ENCODE measurements at regions not wholly inside any gene's neighbourhood (a gene's known extent, or its start where the extent isn't known, plus 50 kb on each side); places are given as distances from the start of the nearest gene placed in this dataset.

DNA sequence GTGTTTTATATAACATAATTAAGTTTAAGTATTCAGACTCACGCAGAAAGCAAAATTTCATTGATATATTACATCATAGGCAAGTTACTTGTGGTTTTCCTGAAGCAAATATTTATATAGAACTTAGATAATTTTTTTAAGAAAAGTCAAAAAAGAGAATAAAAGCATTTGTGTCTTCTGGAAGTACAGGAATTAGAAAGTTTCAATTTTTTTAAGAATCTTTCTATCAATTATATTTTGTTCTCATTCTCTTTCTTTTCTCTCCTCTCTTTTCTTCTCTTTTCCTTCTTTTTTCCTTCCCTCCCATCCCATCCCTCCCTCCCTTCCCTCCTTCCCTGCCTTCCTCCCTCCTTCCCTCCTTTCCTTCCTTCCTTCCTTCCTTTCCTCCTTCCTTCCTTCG, 120.7 kb upstream of the CDH8 start:
- TF ChIP-seq, protein P1, sequence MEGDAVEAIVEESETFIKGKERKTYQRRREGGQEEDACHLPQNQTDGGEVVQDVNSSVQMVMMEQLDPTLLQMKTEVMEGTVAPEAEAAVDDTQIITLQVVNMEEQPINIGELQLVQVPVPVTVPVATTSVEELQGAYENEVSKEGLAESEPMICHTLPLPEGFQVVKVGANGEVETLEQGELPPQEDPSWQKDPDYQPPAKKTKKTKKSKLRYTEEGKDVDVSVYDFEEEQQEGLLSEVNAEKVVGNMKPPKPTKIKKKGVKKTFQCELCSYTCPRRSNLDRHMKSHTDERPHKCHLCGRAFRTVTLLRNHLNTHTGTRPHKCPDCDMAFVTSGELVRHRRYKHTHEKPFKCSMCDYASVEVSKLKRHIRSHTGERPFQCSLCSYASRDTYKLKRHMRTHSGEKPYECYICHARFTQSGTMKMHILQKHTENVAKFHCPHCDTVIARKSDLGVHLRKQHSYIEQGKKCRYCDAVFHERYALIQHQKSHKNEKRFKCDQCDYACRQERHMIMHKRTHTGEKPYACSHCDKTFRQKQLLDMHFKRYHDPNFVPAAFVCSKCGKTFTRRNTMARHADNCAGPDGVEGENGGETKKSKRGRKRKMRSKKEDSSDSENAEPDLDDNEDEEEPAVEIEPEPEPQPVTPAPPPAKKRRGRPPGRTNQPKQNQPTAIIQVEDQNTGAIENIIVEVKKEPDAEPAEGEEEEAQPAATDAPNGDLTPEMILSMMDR (IDR thresholded peaks at IDR 0.05) = no peak

DNA sequence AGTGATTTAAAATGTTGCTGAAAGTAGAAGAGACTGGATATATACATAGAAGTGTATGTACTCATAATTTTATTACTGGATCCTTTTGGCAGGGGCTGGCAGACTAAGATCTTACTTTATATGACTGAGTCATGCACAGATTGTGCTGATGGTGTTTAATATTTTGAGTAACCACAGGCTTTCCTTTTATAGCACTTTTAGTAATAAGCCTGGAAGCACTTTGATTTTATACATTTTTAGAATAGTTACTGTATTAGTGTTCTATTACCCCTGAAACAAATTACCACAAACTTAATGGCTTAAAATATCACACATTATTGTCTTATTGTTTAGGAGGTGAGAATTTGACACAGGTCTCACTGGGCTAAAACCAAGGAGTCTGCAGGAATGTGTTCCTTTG, 113.4 kb upstream of the CDH8 start:
- TF ChIP-seq, protein P1 (IDR thresholded peaks at IDR 0.05) = no peak

DNA sequence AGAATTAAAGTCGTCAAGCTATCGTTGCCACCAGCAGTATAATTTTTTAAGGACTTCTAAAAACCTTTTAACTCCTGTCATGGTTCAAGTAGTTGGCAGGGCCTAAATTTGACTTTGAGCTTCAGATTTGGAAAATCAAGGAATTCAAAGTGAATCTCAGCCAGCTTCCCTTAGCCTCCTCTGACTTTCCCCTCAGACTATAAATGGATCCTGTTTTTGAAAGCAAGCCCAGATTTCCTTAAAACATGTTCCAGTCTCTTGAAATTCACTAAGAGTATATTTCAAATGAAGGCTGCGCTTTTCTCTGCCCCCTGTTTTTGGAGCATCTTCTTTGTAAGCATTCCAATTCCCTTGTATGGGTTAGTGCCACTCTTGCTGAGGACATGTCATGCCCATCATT, 101.8 kb upstream of the CDH8 start:
- TF ChIP-seq, protein P1 (IDR thresholded peaks at IDR 0.05) = no peak

DNA sequence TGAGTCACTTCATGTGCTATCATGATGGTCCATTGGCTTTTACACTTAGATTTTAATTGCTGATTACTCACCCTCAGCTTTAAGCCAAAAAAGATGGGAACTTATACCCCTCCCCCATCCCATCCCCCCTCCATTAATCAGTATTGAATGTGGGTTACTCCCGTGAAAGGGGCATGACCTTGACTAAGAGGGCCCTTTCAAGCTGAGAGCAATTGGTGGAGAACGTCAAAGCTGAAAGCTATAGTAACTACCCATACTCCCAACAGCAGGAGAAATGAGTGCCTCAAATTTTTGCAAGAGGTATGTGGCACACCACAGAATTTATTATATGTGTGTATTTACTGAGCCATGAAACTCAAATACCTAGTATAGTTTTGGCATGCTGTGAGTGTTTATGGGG, 99.7 kb upstream of the CDH8 start:
- TF ChIP-seq, protein P1 (IDR thresholded peaks at IDR 0.05) = no peak

DNA sequence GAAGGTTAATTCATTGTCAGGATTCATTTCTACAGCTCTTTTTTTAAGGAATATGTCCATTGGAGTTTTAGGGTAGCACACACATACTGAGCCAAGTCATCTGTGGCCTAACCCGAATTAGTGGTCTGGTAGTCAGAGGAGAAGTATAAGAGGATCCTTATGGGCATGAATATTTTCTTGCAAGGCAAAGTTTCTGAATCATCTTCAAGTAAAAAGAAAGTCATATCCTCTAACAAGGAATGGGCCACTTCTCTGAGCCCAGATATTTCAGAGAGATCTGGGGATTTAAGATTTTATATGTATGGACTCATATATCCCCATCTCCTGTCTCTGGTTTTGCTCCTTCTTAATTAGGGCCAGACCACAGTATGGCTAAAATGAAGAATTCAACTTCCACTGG, 99.2 kb upstream of the CDH8 start:
- TF ChIP-seq, protein P1 (IDR thresholded peaks at IDR 0.05) = no peak

DNA sequence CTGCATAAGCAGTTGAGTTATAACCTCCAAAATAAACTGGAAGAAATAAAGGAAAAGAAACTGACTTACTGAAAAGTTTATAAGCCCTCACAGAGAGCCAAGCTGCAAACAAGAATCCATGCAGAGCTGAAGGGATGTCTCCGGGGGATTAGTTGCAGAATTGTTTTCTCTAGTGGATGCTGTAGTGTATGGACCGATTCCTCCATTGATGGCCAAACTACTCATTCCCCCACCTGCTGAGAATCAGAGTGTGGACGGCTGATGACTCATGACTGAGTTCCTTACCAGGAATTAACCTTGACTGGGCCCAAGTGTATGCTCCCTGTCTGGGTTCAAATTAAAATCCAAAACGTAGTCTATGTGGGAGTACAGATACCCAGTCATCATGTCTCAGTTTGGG, 93.9 kb upstream of the CDH8 start:
- TF ChIP-seq, protein P1 (IDR thresholded peaks at IDR 0.05) = no peak

DNA sequence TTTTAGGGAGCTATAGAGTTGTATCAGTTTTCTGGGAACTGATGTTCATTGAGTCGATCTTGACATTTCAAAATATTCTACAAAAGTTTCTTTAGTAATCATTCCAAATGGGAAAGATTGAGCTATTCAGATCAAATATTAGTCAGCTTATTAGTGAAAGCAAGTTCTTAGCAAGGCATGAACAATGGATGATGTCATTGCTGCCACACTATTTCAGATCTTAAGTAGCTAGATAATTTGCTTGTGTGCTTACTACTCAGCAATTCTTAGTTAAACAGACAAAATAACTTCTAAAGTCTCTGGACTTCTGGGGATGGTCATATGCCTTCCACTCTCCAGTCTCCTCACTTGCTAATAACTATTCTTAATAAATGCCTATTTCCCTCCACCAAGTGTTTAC, 69.0 kb upstream of the CDH8 start:
- TF ChIP-seq, protein P1 (IDR thresholded peaks at IDR 0.05) = no peak

DNA sequence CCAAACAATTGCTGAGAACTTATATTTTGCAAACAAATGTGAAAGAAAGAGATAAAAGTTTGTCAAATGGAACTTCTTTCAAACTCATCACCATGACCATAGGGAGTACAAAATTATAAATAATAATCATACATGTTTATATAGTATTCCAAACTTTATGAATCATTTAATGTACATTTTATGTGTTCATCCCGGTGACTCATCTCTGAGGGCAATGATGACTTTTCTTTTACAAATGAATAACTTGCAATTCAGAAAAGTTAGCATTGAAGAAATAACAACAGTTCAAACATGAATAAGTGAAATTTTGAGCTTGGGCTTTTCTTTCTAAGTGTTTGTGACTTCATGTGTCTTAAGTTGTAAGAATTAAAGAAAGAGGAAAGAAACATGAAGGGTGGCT, 66.3 kb upstream of the CDH8 start:
- TF ChIP-seq, protein P1 (IDR thresholded peaks at IDR 0.05) = no peak
